ENCODE measurements at regions not wholly inside any gene's neighbourhood (a gene's known extent, or its start where the extent isn't known, plus 50 kb on each side); places are given as distances from the start of the nearest gene placed in this dataset.
"Not testable (repeated sequence)": the region's sequence is repeated elsewhere in the genome, so short reads cannot be mapped to it uniquely, and the experiment has no call there.

- no peak for DNase-seq
- Histone ChIP-seq H3K36me3 (replicated peaks) (no peaks in the 10 kb centered on the region), H3K27me3 (replicated peaks) (no peaks in the 10 kb centered on the region), H3K4me3 (ENCODE audit: low read depth, low read length) (no peak overlapping the region), H3K27ac (no peak overlapping the region)
- in situ Hi-C loops (cut with HindIII; ENCODE audit: low pct_ligation_motif_present, low sequenced_read_pairs), result no loop called here
- TF ChIP-seq, protein P1, sequence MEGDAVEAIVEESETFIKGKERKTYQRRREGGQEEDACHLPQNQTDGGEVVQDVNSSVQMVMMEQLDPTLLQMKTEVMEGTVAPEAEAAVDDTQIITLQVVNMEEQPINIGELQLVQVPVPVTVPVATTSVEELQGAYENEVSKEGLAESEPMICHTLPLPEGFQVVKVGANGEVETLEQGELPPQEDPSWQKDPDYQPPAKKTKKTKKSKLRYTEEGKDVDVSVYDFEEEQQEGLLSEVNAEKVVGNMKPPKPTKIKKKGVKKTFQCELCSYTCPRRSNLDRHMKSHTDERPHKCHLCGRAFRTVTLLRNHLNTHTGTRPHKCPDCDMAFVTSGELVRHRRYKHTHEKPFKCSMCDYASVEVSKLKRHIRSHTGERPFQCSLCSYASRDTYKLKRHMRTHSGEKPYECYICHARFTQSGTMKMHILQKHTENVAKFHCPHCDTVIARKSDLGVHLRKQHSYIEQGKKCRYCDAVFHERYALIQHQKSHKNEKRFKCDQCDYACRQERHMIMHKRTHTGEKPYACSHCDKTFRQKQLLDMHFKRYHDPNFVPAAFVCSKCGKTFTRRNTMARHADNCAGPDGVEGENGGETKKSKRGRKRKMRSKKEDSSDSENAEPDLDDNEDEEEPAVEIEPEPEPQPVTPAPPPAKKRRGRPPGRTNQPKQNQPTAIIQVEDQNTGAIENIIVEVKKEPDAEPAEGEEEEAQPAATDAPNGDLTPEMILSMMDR (IDR thresholded peaks at IDR 0.05; ENCODE audit: low read depth, low read length, missing control alignments), result no peak
Observed at GRCh38 chr21:27525780-27526179, 558.9 kb upstream of the ADAMTS5 start.

DNA sequence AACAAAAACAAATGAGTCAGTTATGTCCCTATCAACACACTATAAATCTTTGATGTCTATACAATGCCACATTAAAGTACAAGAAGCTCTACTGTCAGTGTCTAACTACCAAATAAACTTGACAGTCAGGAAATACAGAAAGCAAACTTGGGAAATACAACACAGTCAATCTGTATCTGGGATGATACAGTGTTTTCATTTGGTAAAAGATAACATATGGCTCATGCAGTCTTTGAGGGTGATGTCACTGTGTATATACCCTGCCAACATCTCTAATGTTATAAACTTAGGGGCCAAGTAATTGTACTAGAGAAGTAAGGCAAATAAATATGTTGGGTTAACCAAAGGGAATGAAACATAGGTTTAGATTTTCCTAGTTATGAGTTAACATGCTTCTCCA, 552.5 kb upstream of the ADAMTS5 start:
- H3K36me3 ChIP-seq (replicated peaks), result no peaks in the 10 kb centered on the region
- DNase-seq, result peak; percentile 80
- no peak overlapping the region for H3K4me3 ChIP-seq (ENCODE audit: low read depth, low read length)
- H3K27ac ChIP-seq, result peak overlapping the region; percentile 72
- no peaks in the 10 kb centered on the region for H3K27me3 ChIP-seq (replicated peaks)
- in situ Hi-C loops (cut with HindIII; ENCODE audit: low pct_ligation_motif_present, low sequenced_read_pairs), result no loop called here
- TF ChIP-seq, protein P1 (IDR thresholded peaks at IDR 0.05; ENCODE audit: low read depth, low read length, missing control alignments), result no peak

DNA sequence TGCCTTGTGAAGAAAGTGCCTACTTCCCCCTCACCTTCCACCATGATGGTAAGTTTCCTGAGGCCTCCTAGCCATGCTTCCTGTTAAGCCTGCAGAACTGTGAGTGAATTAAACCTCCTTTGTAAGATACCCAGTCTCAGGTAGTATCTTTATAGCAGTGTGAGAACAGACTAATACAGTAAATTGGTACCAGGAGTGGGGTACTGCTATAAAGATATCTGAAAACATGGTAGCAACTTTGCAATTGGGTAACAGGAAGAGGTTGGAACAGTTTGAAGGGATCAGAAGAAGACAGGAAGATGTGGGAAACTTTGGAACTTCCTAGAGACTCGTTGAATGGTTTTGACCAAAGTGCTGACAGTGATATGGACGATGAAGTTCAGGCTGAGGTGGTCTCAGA, 550.3 kb upstream of the ADAMTS5 start:
- DNase-seq; in situ Hi-C loops (cut with HindIII; ENCODE audit: low pct_ligation_motif_present, low sequenced_read_pairs); H3K27ac ChIP-seq; H3K4me3 ChIP-seq (ENCODE audit: low read depth, low read length); H3K36me3 ChIP-seq (replicated peaks); H3K27me3 ChIP-seq (replicated peaks): not testable (repeated sequence)

GRCh38 chr21:27515676-27516075, 548.8 kb upstream of the ADAMTS5 start:
- Histone ChIP-seq H3K4me3 (ENCODE audit: low read depth, low read length) (no peak overlapping the region), H3K27ac (no peak overlapping the region), H3K36me3 (replicated peaks) (no peaks in the 10 kb centered on the region), H3K27me3 (replicated peaks) (no peaks in the 10 kb centered on the region)
- DNase-seq, result no peak
- in situ Hi-C loops (cut with HindIII; ENCODE audit: low pct_ligation_motif_present, low sequenced_read_pairs), result no loop called here
- TF ChIP-seq, protein P1 (IDR thresholded peaks at IDR 0.05; ENCODE audit: low read depth, low read length, missing control alignments), result no peak

DNA sequence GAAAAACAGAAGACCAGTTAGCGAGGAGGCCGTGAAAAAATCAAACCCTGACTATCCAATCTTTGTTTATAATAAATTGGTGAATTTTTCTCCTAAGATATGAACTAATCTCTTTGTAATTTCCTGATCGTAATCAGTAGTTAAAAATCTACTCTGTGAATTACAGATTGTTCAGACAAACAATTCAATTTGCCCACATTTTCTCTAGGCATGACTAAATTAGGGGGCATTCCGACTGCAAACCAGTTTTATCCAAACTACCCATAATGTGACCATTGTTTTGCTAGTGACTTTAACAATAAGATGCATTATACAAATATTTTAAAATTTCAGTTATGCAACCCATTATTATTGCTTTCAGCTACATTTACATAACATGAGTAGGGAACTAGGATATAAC, 546.9 kb upstream of the ADAMTS5 start:
- no peak for DNase-seq
- H3K27ac ChIP-seq, result no peak overlapping the region
- in situ Hi-C loops (cut with HindIII; ENCODE audit: low pct_ligation_motif_present, low sequenced_read_pairs), result no loop called here
- TF ChIP-seq, protein P1 (IDR thresholded peaks at IDR 0.05; ENCODE audit: low read depth, low read length, missing control alignments), result no peak
- no peak overlapping the region for H3K4me3 ChIP-seq (ENCODE audit: low read depth, low read length)
- no peaks in the 10 kb centered on the region for H3K27me3 ChIP-seq (replicated peaks)
- H3K36me3 ChIP-seq (replicated peaks), result no peaks in the 10 kb centered on the region

- no peak overlapping the region for H3K4me3 ChIP-seq (ENCODE audit: low read depth, low read length)
- H3K36me3 ChIP-seq (replicated peaks), result no peaks in the 10 kb centered on the region
- H3K27ac ChIP-seq, result no peak overlapping the region
- in situ Hi-C loops (cut with HindIII; ENCODE audit: low pct_ligation_motif_present, low sequenced_read_pairs), result no loop called here
- H3K27me3 ChIP-seq (replicated peaks), result no peaks in the 10 kb centered on the region
- TF ChIP-seq, protein P1 (IDR thresholded peaks at IDR 0.05; ENCODE audit: low read depth, low read length, missing control alignments), result no peak
- peak; percentile 7 for DNase-seq
Observed at GRCh38 chr21:27513016-27513415, 546.1 kb upstream of the ADAMTS5 start.

Measured in brain microvascular endothelial cell (primary cell).